ENCODE measurements at regions not wholly inside any gene's neighbourhood (a gene's known extent, or its start where the extent isn't known, plus 50 kb on each side); places are given as distances from the start of the nearest gene placed in this dataset.

GRCh38 chr12:92036771-92037453, 108.7 kb downstream of the BTG1 start:
- Histone ChIP-seq H3K9ac (ENCODE audit: low read depth in 1 of 2, low read length in 2 of 2) (no peak overlapping the region), H3K27ac (ENCODE audit: low read depth in 1 of 2, low read length in 2 of 2) (no peak overlapping the region), H3K27me3 (ENCODE audit: control insufficient read depth in 4 of 4, insufficient read depth in 4 of 4, low read length in 3 of 4) (no peaks in the 10 kb centered on the region), H3K4me3 (ENCODE audit: low read depth in 1 of 3, low read length in 3 of 3) (no peak overlapping the region), H3K4me1 (ENCODE audit: control insufficient read depth in 4 of 4, insufficient read depth in 4 of 4, low read length in 3 of 4) (peaks cover 0 to 14% (median 6%) of the 10 kb centered on the region in 4 donors), H3K9me3 (ENCODE audit: control insufficient read depth in 4 of 4, low read length in 3 of 4) (no peaks in the 10 kb centered on the region), H3K36me3 (ENCODE audit: control insufficient read depth in 4 of 4, insufficient read depth in 3 of 4, low read depth in 1 of 4, low read length in 3 of 4) (no peaks in the 10 kb centered on the region)
- no peak for DNase-seq (ENCODE audit: low spot score)
- TF ChIP-seq ZBTB33 (IDR thresholded peaks at IDR 0.05) = no peak
- TF ChIP-seq EGR1 (IDR thresholded peaks at IDR 0.05; ENCODE audit: low read depth in 2 of 2) = no peak
- no peak for TF ChIP-seq HNF4A (conservative IDR thresholded peaks at IDR 0.05)
- WGBS = 97% methylated on average over 6 of the region's 6 CpGs

DNA sequence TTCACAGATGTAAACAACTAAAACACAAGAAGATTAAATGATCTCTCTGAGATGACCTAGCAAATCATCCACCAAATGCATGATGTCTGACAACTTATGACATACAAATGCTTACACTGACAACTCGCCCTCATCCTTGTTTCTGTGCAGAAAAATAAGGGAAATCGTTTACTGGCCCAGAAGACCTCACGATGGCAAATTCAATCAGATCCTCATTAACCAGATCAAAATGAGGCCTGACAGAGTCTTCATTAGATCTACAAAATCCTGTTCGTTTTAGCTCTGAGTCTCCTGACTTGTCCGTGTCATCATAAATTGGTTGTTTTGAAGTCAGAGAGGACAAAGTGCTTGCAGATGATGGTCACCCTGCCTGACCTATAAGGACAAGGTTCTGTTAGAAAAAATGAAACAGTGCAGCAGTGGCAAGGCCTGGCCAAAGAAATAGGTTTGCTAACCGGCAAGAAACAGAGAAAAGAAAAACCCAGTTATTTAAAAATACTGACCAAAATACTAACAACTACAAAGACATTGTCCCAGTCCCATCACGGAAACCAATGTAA, 109.5 kb downstream of the BTG1 start:
- TF ChIP-seq GABPA (IDR thresholded peaks at IDR 0.05 in 1 of 2, conservative IDR thresholded peaks at IDR 0.05 in 1 of 2) (no peak), RAD21 (IDR thresholded peaks at IDR 0.05) (peak in 1 of 2 donors; percentile 11), REST (IDR thresholded peaks at IDR 0.05) (no peak), HNF4A (conservative IDR thresholded peaks at IDR 0.05) (peak; percentile 68 to 75), FOXA2 (IDR thresholded peaks at IDR 0.05) (no peak), TAF1 (conservative IDR thresholded peaks at IDR 0.05) (no peak), RXRA (IDR thresholded peaks at IDR 0.05) (peak in 1 of 2 donors; percentile 47), FOXA1 (IDR thresholded peaks at IDR 0.05) (no peak), EGR1 (IDR thresholded peaks at IDR 0.05; ENCODE audit: low read depth in 2 of 2) (no peak), NR2F2 (IDR thresholded peaks at IDR 0.05) (no peak), JUND (IDR thresholded peaks at IDR 0.05) (no peak), HNF4G (IDR thresholded peaks at IDR 0.05) (no peak), SP1 (IDR thresholded peaks at IDR 0.05) (no peak), YY1 (IDR thresholded peaks at IDR 0.05) (no peak), CTCF (IDR thresholded peaks at IDR 0.05; ENCODE audit: low read depth, low read length, missing input control) (no peak), ZBTB33 (IDR thresholded peaks at IDR 0.05) (no peak)
- TF ChIP-seq, protein P1, sequence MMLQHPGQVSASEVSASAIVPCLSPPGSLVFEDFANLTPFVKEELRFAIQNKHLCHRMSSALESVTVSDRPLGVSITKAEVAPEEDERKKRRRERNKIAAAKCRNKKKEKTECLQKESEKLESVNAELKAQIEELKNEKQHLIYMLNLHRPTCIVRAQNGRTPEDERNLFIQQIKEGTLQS (IDR thresholded peaks at IDR 0.05) = no peak
- TF ChIP-seq, protein P2, sequence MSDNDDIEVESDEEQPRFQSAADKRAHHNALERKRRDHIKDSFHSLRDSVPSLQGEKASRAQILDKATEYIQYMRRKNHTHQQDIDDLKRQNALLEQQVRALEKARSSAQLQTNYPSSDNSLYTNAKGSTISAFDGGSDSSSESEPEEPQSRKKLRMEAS (IDR thresholded peaks at IDR 0.05) = no peak
- H3K36me3 ChIP-seq (ENCODE audit: control insufficient read depth in 4 of 4, insufficient read depth in 3 of 4, low read depth in 1 of 4, low read length in 3 of 4) = no peaks in the 10 kb centered on the region
- WGBS = 67% methylated on average over 7 of the region's 7 CpGs
- no peaks in the 10 kb centered on the region for H3K27me3 ChIP-seq (ENCODE audit: control insufficient read depth in 4 of 4, insufficient read depth in 4 of 4, low read length in 3 of 4)
- H3K9me3 ChIP-seq (ENCODE audit: control insufficient read depth in 4 of 4, low read length in 3 of 4) = no peaks in the 10 kb centered on the region
- peaks cover 0 to 14% (median 6%) of the 10 kb centered on the region in 4 donors for H3K4me1 ChIP-seq (ENCODE audit: control insufficient read depth in 4 of 4, insufficient read depth in 4 of 4, low read length in 3 of 4)
- DNase-seq (ENCODE audit: low spot score) = no peak
- no peak overlapping the region for H3K27ac ChIP-seq (ENCODE audit: low read depth in 1 of 2, low read length in 2 of 2)
- no peak overlapping the region for H3K4me3 ChIP-seq (ENCODE audit: low read depth in 1 of 3, low read length in 3 of 3)
- H3K9ac ChIP-seq (ENCODE audit: low read depth in 1 of 2, low read length in 2 of 2) = no peak overlapping the region

All from liver (tissue), 8 donors.